Esophagus squamous epithelium (tissue), 4 donors: ENCODE measurements at regions not wholly inside any gene's neighbourhood (a gene's known extent, or its start where the extent isn't known, plus 50 kb on each side); places are given as distances from the start of the nearest gene placed in this dataset.

ENCODE experiments used
- POLR2A ChIP-seq, 4 donors: fragments of 450-650 bp; IDR thresholded peaks; one replicate each; pipeline ENCODE4 v1.6.1; 2017; ENCODE audit warnings: antibody characterized with exemption in 4 of 4, mild to moderate bottlenecking in 4 of 4, moderate library complexity in 3 of 4
- TF ChIP-seq, protein P1 (sequence below), 6 experiments: fragments of 450-650 bp in 4 of 6; fragments of 200-600 bp in 2 of 6; sonication (generic) in 2 of 6; IDR thresholded peaks; one replicate each; pipeline ENCODE4 v1.5.1; 2016 to 2019; ENCODE audit warnings: antibody characterized with exemption in 6 of 6, mild to moderate bottlenecking in 4 of 6, moderate library complexity in 4 of 6

DNA sequence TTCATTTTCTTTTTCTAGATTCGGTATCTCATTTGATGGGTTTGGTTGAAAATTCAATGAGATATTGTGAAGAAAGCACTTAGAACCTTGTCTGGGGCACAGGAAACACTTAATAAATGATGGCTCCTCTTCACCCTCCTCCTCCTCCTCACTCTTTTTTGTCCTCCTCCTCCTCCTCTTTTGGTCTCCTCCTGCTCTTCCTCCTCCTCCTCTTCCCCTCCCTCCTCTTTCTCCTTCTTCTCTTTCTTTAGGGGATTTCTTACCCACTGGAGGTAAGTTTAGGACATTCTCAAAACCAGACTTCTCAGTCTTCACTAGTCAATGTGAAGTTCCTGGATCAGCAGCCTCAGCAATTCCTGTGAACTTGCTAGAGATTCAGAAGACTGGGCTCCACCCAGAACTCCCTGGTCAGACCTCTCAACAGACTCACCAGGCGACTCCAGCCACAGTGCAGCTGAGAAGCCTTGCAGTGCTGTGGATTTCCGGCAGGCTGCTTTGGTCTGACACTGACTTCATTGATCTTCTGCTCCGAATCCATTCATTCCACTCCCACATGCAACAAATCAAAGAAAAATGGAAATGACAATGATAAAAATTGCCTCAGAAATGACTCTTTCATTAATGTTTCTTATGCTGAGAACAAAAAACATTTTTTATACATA is 368.6 kb upstream of the B3GAT1 start:
- TF ChIP-seq, protein P1, sequence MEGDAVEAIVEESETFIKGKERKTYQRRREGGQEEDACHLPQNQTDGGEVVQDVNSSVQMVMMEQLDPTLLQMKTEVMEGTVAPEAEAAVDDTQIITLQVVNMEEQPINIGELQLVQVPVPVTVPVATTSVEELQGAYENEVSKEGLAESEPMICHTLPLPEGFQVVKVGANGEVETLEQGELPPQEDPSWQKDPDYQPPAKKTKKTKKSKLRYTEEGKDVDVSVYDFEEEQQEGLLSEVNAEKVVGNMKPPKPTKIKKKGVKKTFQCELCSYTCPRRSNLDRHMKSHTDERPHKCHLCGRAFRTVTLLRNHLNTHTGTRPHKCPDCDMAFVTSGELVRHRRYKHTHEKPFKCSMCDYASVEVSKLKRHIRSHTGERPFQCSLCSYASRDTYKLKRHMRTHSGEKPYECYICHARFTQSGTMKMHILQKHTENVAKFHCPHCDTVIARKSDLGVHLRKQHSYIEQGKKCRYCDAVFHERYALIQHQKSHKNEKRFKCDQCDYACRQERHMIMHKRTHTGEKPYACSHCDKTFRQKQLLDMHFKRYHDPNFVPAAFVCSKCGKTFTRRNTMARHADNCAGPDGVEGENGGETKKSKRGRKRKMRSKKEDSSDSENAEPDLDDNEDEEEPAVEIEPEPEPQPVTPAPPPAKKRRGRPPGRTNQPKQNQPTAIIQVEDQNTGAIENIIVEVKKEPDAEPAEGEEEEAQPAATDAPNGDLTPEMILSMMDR (IDR thresholded peaks at IDR 0.05) = no peak
- TF ChIP-seq POLR2A (IDR thresholded peaks at IDR 0.05) = no peak
